K562 (cell line): ENCODE measurements at regions not wholly inside any gene's neighbourhood (a gene's known extent, or its start where the extent isn't known, plus 50 kb on each side); places are given as distances from the start of the nearest gene placed in this dataset.

ENCODE experiments used
- ATAC-seq: fragments of 200-7000 bp; cut with Tn5 transposase; 3 replicates; pipeline ENCODE4 v1.9.1; 2020; ENCODE audit warnings: moderate library complexity
- BruUV-seq: library from RNA; stranded (reverse); fragments of 400-500 nt; replicated peaks from 2 replicates; lab custom pipeline; 2021; lab: Mats Ljungman, UMichigan
- CTCF ChIA-PET: fragments of 300-600 bp; formaldehyde crosslinking; extraction: SDS; loops from one replicate; lab custom pipeline; 2021; ENCODE audit warnings: low intra/inter-chr PET ratio; lab: Yijun Ruan, JAX
- POLR2A ChIA-PET: fragments of 300-600, 350-650 bp; sonication (Branson Sonifier 250); formaldehyde crosslinking; extraction: SDS; loops from one replicate; lab custom pipeline; 2021; ENCODE audit warnings: antibody characterized with exemption, inconsistent platforms; lab: Yijun Ruan, JAX
- DNase-seq, 4 experiments: peaks; one replicate each; pipeline versions ENCODE4 v3.0.0 to v3.0.0-alpha.2; 2011 to 2018; ENCODE audit warnings: low spot score in 3 of 4, mixed read lengths in 3 of 4; ENCODE audit errors: extremely low read depth in 1 of 4
- FAIRE-seq: peaks from 2 replicates; lab custom pipeline; 2011; peaks lifted over from hg19 to GRCh38; lab: Jason Lieb, UNC
- H2AFZ ChIP-seq: 2 replicates; pipeline ENCODE4 v1.6.0; 2011; ENCODE audit warnings: low read depth, low read length, control low read depth, inconsistent platforms
- H3K27ac ChIP-seq: fragments of 200-600 bp; 3 replicates; pipeline ENCODE4 v1.8.0; 2011; ENCODE audit warnings: low read depth, mild to moderate bottlenecking, control low read depth, inconsistent platforms, low read length, moderate library complexity, mixed read lengths; ENCODE audit errors: extremely low read depth
- H3K27me3 ChIP-seq, 2 experiments: fragments of 300-600 bp in 1 of 2; 2 replicates in 1 of 2; 3 replicates in 1 of 2; pipeline versions ENCODE4 v1.6.0 to v1.8.0; 2011; ENCODE audit warnings: inconsistent platforms in 2 of 2, low read length in 2 of 2, mild to moderate bottlenecking in 1 of 2, mixed read lengths in 1 of 2, moderate library complexity in 1 of 2; ENCODE audit not compliant: control insufficient read depth in 2 of 2, insufficient read depth in 2 of 2
- H3K36me3 ChIP-seq: fragments of 300-600 bp; 3 replicates; pipeline ENCODE4 v1.8.0; 2011; ENCODE audit warnings: mild to moderate bottlenecking, low read length, inconsistent platforms; ENCODE audit not compliant: control insufficient read depth, insufficient read depth
- H3K4me1 ChIP-seq, 2 experiments: fragments of 200-600 bp in 1 of 2; replicated peaks in 1 of 2; 2 replicates in 1 of 2; 3 replicates in 1 of 2; pipeline versions ENCODE4 v1.5.1 to v1.8.0; 2011; ENCODE audit warnings: inconsistent platforms in 2 of 2, low read length in 2 of 2, mild to moderate bottlenecking in 1 of 2, mixed read lengths in 1 of 2, moderate library complexity in 1 of 2; ENCODE audit not compliant: control insufficient read depth in 2 of 2, insufficient read depth in 2 of 2
- H3K4me2 ChIP-seq: 2 replicates; pipeline ENCODE4 v1.6.1; 2011; ENCODE audit warnings: low read length, control low read depth, inconsistent platforms, mixed read lengths; ENCODE audit not compliant: insufficient read depth
- H3K4me3 ChIP-seq: fragments of 200-600 bp; sonication (generic), shearing (Covaris generic); 2 replicates; pipeline ENCODE4 v1.5.1; 2016; ENCODE audit warnings: control low read depth, inconsistent platforms
- H3K79me2 ChIP-seq: fragments of 200-600 bp; 3 replicates; pipeline ENCODE4 v1.8.0; 2011; ENCODE audit warnings: low read length, inconsistent platforms; ENCODE audit not compliant: control insufficient read depth, insufficient read depth
- H3K9ac ChIP-seq, 2 experiments: 2 replicates each; pipeline versions ENCODE4 v1.6.0 to v1.6.1; 2011; ENCODE audit warnings: low read depth in 2 of 2, low read length in 2 of 2, control low read depth in 1 of 2, inconsistent platforms in 1 of 2, mild to moderate bottlenecking in 1 of 2, mixed read lengths in 1 of 2; ENCODE audit not compliant: insufficient read depth in 1 of 2
- H3K9me1 ChIP-seq: one replicate; pipeline ENCODE4 v1.6.0; 2011; ENCODE audit warnings: inconsistent platforms, mild to moderate bottlenecking, low read length, moderate library complexity; ENCODE audit not compliant: control insufficient read depth, insufficient read depth
- H3K9me3 ChIP-seq: replicated peaks from 2 replicates; pipeline ENCODE4 v1.5.1; 2011; ENCODE audit warnings: low read depth, low read length, inconsistent platforms; ENCODE audit not compliant: control insufficient read depth, insufficient read depth
- H4K20me1 ChIP-seq: replicated peaks from 2 replicates; pipeline ENCODE4 v1.6.1; 2011; ENCODE audit warnings: low read length, inconsistent platforms, mixed read lengths; ENCODE audit not compliant: control insufficient read depth, insufficient read depth
- ARID4B ChIP-seq: sonication (generic); formaldehyde crosslinking; IDR thresholded peaks from 2 replicates; pipeline ENCODE4 v1.8.0; 2022; ENCODE audit warnings: mild to moderate bottlenecking, missing genetic modification reagents
- BRCA1 ChIP-seq, 2 experiments: fragments of 450-650 bp in 1 of 2; sonication (generic) in 1 of 2; formaldehyde crosslinking in 1 of 2; IDR thresholded peaks; 2 replicates each; pipeline versions ENCODE4 v1.5.0 to v1.6.1; 2017 to 2020; ENCODE audit warnings: mild to moderate bottlenecking in 1 of 2, missing genetic modification reagents in 1 of 2
- CCNT2 ChIP-seq: IDR thresholded peaks from 2 replicates; pipeline ENCODE4 v1.6.1; 2011; ENCODE audit warnings: borderline replicate concordance, low read depth, mild to moderate bottlenecking, moderate library complexity, mixed read lengths, low read length; ENCODE audit not compliant: insufficient read length; ENCODE audit errors: extremely low read depth
- GATAD2B ChIP-seq: fragments of 450-650 bp; IDR thresholded peaks from 2 replicates; pipeline ENCODE4 v1.6.1; 2017; ENCODE audit warnings: mild to moderate bottlenecking, borderline replicate concordance
- HLTF ChIP-seq: fragments of 450-650 bp; IDR thresholded peaks from 2 replicates; pipeline ENCODE4 v1.6.1; 2016
- KDM2B ChIP-seq: fragments of 250-450 bp; sonication (Bioruptor Pico); IDR thresholded peaks from 2 replicates; pipeline ENCODE4 v1.8.0; 2021; ENCODE audit warnings: mild to moderate bottlenecking, moderate library complexity
- L3MBTL2 ChIP-seq: fragments of 450-650 bp; IDR thresholded peaks from 2 replicates; pipeline ENCODE4 v1.6.1; 2016; ENCODE audit warnings: mild to moderate bottlenecking, moderate library complexity
- MLLT1 ChIP-seq, 2 experiments: fragments of 450-650 bp; IDR thresholded peaks; 2 replicates each; pipeline ENCODE4 v1.6.1; 2016
- POLR2B ChIP-seq: fragments of 450-650 bp; IDR thresholded peaks from 2 replicates; pipeline ENCODE4 v1.6.1; 2018; ENCODE audit warnings: low read depth; ENCODE audit not compliant: partially characterized antibody
- RNF2 ChIP-seq: sonication (generic); IDR thresholded peaks from 2 replicates; pipeline ENCODE4 v1.6.1; 2016
- SAP30 ChIP-seq: fragments of 200-600 bp; sonication (generic); IDR thresholded peaks from 2 replicates; pipeline ENCODE4 v1.6.1; 2012; ENCODE audit warnings: borderline replicate concordance, low read depth, mild to moderate bottlenecking, moderate library complexity, low read length, control low read depth, inconsistent platforms; ENCODE audit not compliant: insufficient read depth, poor library complexity, severe bottlenecking
- TAF1 ChIP-seq: IDR thresholded peaks from 2 replicates; pipeline ENCODE4 v1.6.1; 2011; ENCODE audit warnings: mild to moderate bottlenecking, low read length, moderate library complexity; ENCODE audit not compliant: insufficient read depth, control insufficient read depth, severe bottlenecking; ENCODE audit errors: extremely low read depth
- ZBTB17 ChIP-seq: fragments of 450-650 bp; formaldehyde crosslinking; IDR thresholded peaks from 2 replicates; pipeline ENCODE4 v1.4.0; 2020; ENCODE audit warnings: mild to moderate bottlenecking
- ZNF561 ChIP-seq: fragments of 450-650 bp; formaldehyde crosslinking; conservative IDR thresholded peaks from 2 replicates; pipeline ENCODE4 v1.4.0; 2020; ENCODE audit warnings: mild to moderate bottlenecking, moderate library complexity
- WGBS: fragments of 100-300 bp; shearing (Covaris generic); methylation state at CpG from one replicate; pipeline ENCODE4 v1.1.6; 2016; ENCODE audit warnings: low coverage, mixed read lengths; ENCODE audit not compliant: insufficient coverage; ENCODE audit errors: missing lambda C conversion rate; 5-methylcytosine and 5-hydroxymethylcytosine counted together
- in situ Hi-C: fragments of 300-500 bp; cut with MboI; formaldehyde crosslinking; loops from 4 replicates; pipeline ENCODE4 v1.15.0; 2018; ENCODE audit warnings: inconsistent platforms, mixed read lengths
- intact Hi-C: fragments of 100-400 bp; cut with micrococcal nuclease; formaldehyde crosslinking; loops from 2 replicates; pipeline ENCODE4 v1.14.2; 2022

DNA sequence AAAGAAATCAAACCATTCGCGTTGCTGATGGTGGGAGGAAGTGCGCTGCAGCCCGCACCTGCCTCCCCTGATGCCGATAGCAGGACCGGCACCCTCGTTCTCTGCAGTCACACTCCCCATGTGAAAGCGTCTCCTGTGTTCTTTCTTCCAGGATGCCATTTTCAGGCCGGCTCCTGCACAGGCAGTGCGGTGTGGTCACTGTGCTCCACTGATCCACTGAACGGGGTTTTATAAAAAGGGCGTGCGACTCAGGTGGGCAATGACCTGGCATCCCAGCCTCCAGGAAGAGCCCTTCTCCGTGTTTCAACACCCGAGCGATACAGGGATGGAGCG lies 88.3 kb upstream of the SNTG2 start (continued):
- TF ChIP-seq ARID4B (CRISPR knock-in tag) (no peak), CCNT2 (no peak), RNF2 (no peak)

- POLR2A ChIA-PET: interaction anchor here (0.7 kb wide), 1 partner anchor 57 kb away, joined by 4 read pairs; no protein-coding TSS in a partner anchor
- TF ChIP-seq ZBTB17 (CRISPR knock-in tag): no peak
- TF ChIP-seq BRCA1 (IDR thresholded peaks at IDR 0.05): no peak
- TF ChIP-seq BRCA1 (CRISPR knock-in tag; IDR thresholded peaks at IDR 0.05): no peak
- no peak for TF ChIP-seq L3MBTL2
- TF ChIP-seq HLTF: no peak
- TF ChIP-seq MLLT1 (IDR thresholded peaks at IDR 0.05): no peak
- no peak for TF ChIP-seq ZNF561
- no peak for TF ChIP-seq POLR2B
- TF ChIP-seq TAF1: no peak
- no peak for TF ChIP-seq SAP30
- TF ChIP-seq GATAD2B: no peak
- TF ChIP-seq KDM2B: no peak
Observed at GRCh38 chr2:861655-862354, 88.8 kb upstream of the SNTG2 start.

More at GRCh38 chr2:861655-862354, 88.8 kb upstream of the SNTG2 start:
- Histone ChIP-seq H3K4me1 (no peaks in the 10 kb centered on the region), H2AFZ (no peak overlapping the region), H3K9me1 (no peaks in the 10 kb centered on the region), H3K4me2 (no peak overlapping the region), H3K79me2 (no peaks in the 10 kb centered on the region), H3K4me3 (no peak overlapping the region), H3K27me3 (peaks cover 7 to 31% of the 10 kb centered on the region in 2 experiments; a peak in 4 of 5 replicates), H3K27ac (no peak overlapping the region), H3K36me3 (no peaks in the 10 kb centered on the region), H4K20me1 (no peaks in the 10 kb centered on the region; the same call in 1 of the 2 replicates), H3K9ac (no peak overlapping the region), H3K9me3 (no peaks in the 10 kb centered on the region)
- no peak for ATAC-seq
- WGBS: 5% methylated on average over 14 of the region's 24 CpGs
- in situ Hi-C loops: no loop called here
- intact Hi-C loops: no loop called here
- BruUV-seq: no TSS peak
- FAIRE-seq: no peak
- no peak for DNase-seq
- CTCF ChIA-PET: no interaction called here
